NCI-H69 (cell line): ENCODE measurements at regions not wholly inside any gene's neighbourhood (a gene's known extent, or its start where the extent isn't known, plus 50 kb on each side); places are given as distances from the start of the nearest gene placed in this dataset.
"Not testable (repeated sequence)": the region's sequence is repeated elsewhere in the genome, so short reads cannot be mapped to it uniquely, and the experiment has no call there.

Source experiments
- DNase-seq: peaks from one replicate; lab custom pipeline; 2025; lab: John Stamatoyannopoulos, UW

DNA sequence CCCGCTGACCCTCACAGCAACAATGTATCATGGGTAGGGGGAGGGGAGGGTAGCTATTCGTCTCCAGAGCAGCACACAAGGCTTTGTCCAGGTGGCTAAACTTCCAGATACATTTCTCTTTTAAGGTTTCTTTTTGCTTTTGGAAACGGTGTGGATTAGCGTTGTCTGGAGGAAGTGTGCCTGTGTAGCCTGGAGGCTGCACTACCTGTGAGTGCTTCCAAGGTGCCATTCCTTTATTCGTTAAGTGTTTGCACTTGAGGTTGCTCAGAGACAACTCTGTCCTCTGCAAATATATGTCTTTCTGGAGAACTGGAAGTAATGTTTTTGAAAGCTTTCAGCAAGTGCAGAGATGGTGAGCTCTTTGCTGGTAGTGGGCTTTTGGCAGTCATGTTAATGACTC is 53.1 kb downstream of the HSFY1 start:
- not testable (repeated sequence) for DNase-seq

DNA sequence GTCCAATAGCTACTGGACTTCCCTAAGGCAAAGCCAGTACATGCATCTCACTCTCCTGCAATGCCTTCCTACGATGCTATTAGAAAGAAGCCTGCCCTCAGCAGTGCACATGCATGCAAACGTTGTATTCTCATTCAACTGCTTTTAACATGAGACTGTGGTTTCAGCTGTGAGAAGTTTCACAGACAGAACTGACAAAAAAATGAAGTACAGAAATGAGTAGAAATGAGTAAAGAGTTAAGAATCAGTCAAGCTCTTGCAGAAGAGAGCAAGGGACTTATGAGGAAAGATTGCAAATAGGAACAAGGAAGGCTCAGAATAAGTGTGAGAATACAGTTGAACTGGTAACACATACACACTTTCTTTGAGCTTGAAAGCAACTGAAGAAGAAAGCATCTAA is 54.8 kb downstream of the HSFY1 start:
- DNase-seq: not testable (repeated sequence)

DNA sequence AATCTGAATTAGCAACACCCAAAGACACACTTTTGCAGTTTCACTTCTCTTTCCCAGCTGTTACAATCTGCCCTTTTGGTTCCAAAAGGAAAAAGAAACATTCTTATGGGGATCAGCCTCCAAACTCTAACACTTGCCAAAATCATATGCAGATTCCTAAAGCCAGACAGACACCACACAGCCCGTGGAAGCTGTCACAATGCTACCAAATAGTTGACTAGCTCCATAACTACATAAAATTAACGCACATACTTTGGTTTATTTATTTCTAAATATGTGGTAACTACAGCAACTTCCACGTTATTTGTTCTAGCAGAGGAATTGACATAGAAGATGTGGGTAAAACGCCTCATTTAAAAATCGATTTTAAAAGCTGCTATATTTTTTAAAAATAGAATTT is 59.7 kb downstream of the HSFY1 start:
- not testable (repeated sequence) for DNase-seq

DNA sequence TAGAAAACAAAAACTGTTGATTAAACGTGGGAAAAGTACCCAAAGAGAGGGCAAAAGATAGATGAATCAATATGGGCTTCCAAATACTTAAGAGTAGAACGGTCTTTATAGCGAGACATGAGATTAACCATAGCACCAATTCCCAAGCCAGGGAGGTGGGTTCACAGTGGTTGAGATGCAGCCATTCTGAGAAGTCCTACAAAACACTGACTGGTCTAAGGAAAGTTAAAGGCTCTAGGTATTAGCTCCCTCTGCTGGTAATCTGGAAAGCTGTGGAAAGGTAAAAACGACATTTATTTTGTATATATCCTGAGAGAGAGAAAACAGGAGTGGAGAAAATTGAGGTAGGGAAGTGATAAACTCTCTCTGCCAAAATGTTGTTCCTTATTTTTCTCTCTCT is 61.7 kb downstream of the HSFY1 start:
- DNase-seq: not testable (repeated sequence)

DNA sequence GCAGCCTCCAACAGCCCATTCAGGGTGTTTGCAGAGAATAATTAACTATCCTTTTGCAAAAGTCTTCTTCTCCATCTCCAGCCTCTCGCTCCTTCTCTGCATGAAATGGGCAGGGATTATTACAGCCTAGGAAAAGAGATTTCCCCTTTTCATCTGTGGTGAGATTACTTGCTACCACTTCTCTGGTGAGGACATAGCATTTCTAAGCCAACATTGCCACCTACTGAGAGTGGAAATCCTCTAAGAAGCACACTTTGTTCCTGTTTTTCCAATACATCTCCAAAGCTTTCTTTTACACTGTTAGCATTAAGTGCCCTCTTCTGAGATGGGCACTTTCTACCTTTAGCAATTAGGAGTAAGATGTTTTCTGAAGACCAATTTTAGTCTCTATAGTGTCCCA is 69.3 kb downstream of the HSFY1 start:
- not testable (repeated sequence) for DNase-seq

DNA sequence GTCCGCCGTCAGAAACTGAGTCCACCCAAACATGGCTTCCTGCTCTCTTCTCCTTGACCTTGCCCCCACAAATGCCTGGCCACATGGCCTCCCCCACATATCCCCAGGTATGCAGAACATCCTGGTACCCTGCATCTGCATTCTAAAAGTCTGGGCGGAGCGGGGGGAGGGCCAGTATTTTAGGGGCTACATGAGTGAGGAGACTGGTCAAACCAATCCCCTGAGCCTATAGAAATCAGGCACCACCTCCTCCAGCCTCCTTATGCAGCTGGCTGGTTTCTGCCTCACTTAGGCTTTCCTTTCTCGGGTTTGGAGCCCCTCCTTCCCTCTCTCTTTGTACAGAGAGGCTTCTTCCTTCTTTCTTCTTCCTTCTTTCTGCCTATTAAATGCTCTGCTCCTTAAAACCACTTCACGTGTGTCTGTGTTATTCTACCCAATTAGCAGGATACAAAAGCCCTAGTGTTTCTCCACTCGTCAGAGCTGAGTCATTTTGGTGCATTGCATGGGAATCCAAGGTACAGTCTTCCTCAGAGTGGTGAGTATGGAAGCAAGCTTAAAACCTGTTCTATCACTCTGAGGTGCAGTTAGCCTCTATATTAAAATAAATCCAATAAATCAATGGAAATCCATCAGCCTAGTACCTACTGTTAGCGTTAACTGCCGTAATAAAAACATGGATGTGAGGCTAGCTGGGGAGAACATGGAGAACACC is 83.4 kb downstream of the HSFY1 start:
- DNase-seq: not testable (repeated sequence)

DNA sequence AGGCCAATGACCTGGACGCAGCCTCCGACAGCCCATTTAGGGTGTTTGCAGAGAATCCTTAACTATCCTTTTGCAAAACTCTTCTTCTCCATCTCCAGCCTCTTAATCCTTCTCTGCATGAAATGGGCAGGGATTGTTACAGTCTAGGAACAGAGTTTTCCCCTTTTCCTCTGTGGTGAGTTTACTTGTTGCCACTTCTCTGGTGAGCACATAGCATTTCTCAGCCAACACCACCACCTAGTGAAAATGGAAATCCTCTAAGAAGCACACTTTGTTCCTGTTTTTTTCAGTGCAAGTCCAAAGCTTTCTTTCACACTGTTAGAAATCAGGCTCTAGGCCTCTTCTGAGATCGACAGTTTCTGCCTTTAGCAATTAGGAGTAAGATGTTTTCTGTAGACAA is 84.1 kb downstream of the HSFY1 start:
- DNase-seq: not testable (repeated sequence)

DNA sequence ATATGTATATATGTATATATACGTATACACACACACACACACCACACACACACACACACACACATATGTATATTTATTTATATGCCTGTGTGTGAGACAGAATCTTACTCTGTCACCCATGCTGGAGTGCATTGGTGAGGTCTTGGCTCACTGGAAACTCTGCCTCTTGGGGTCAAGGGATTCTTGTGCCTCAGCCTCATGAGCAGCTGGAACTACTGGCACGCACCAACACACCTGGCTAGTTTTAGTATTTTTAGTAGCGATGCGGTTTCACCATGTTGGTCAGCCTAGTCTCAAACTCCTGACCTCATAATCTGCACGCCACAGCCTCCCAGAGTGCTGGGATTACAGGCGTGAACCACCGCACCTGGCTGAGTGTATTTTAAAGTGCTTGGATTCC is 85.1 kb downstream of the HSFY1 start:
- not testable (repeated sequence) for DNase-seq

DNA sequence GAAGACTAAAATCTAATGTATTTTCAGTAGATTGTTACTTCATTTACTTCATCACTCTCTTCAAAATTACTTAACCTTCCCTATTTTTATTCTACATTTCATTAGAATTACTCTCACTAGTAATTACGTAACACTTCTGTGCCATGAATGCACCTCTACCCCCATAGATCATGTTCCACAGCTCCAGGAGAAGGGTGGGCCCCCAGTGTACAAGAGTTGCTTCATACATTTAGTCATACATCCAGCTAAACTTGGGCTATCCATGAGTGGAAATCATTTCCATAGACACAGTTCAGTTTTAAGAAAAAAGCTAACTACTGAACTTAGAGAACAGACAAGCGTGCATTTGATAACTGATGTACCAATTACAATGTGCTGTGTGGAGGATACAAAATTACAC is 104.2 kb downstream of the HSFY1 start:
- DNase-seq: no peak

DNA sequence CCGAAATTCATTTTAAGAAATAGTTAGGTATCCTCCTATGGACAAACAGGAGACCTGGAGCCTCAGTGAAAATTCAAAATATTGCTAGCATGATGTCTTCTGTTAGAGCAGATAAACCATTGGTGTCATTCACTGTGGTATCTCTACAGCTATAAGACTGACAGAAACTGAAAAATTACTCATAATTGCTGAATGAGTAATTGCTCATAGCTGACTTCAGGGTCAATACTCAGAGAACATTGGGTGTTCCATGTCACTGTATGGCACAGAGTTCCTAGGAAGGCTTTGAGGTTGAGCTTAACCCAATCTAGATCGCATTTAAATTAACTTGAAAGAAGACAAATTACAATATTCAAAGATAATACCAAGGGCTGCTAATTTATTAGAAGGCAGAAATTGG is 109.0 kb downstream of the HSFY2 start:
- DNase-seq: no peak

DNA sequence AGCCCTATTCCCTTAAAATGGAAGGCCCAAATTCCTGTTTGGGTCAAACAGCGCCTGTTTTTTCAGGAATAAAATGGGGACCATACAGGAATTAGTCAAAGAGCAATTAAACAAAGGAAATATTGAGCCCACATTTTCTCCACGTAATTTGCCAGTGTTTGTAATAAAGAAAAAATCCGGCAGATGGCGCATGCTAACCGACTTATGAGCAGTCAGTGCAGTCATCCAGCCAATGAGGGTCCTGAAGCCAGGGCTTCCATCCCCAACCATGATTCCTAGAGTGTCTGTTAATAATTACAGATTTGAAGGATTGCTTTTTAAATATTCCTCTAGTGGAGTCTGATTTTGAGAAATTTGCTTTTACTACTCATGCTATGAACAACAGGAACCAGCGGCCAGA is 103.7 kb downstream of the HSFY2 start:
- peak; percentile 23 for DNase-seq

DNA sequence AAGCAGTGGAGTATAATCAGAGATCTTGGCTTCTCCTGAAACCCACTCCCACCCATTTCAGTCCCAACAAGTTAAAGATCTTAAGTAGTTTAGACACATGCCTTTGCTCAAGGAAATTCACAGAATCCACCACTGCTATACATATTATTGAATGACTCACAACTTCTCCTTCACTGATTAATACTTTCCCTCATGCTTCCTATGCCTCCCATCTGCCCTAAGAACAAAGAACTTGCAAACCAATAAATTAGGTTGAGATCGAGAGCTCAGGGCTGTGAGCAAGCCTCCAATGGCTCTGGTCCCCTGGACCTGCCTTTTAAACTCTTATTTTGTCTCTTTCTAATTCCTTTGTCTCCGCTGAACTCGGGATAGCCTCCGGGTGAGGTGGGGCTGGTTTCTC is 101.6 kb downstream of the HSFY2 start:
- DNase-seq: no peak

DNA sequence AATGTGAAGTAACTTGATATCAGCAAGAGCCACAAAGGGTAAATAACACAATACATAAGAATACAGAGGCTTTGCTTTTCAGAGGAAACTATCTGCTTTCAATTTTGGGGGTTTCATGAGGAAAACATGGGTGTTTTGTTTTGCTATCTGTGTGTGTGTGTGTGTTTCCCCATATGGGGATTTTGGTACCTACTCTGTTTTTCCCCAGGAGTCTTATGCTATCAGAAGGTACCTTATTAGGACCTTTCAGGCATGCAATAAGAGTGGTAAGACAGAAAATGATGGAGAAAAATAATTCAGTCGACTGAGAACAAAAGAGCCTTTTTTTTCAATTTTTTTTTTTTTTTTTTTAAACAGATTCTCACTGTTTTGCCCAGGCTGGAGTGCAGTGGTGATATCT is 87.5 kb downstream of the HSFY2 start:
- DNase-seq: not testable (repeated sequence)

DNA sequence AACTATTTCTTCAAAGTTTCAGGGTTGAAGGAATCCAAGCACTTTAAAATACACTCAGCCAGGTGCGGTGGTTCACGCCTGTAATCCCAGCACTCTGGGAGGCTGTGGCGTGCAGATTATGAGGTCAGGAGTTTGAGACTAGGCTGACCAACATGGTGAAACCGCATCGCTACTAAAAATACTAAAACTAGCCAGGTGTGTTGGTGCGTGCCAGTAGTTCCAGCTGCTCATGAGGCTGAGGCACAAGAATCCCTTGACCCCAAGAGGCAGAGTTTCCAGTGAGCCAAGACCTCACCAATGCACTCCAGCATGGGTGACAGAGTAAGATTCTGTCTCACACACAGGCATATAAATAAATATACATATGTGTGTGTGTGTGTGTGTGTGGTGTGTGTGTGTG is 85.2 kb downstream of the HSFY2 start:
- not testable (repeated sequence) for DNase-seq

DNA sequence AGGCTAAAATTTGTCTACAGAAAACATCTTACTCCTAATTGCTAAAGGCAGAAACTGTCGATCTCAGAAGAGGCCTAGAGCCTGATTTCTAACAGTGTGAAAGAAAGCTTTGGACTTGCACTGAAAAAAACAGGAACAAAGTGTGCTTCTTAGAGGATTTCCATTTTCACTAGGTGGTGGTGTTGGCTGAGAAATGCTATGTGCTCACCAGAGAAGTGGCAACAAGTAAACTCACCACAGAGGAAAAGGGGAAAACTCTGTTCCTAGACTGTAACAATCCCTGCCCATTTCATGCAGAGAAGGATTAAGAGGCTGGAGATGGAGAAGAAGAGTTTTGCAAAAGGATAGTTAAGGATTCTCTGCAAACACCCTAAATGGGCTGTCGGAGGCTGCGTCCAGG is 84.1 kb downstream of the HSFY2 start:
- not testable (repeated sequence) for DNase-seq

DNA sequence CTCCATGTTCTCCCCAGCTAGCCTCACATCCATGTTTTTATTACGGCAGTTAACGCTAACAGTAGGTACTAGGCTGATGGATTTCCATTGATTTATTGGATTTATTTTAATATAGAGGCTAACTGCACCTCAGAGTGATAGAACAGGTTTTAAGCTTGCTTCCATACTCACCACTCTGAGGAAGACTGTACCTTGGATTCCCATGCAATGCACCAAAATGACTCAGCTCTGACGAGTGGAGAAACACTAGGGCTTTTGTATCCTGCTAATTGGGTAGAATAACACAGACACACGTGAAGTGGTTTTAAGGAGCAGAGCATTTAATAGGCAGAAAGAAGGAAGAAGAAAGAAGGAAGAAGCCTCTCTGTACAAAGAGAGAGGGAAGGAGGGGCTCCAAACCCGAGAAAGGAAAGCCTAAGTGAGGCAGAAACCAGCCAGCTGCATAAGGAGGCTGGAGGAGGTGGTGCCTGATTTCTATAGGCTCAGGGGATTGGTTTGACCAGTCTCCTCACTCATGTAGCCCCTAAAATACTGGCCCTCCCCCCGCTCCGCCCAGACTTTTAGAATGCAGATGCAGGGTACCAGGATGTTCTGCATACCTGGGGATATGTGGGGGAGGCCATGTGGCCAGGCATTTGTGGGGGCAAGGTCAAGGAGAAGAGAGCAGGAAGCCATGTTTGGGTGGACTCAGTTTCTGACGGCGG is 83.5 kb downstream of the HSFY2 start:
- not testable (repeated sequence) for DNase-seq

DNA sequence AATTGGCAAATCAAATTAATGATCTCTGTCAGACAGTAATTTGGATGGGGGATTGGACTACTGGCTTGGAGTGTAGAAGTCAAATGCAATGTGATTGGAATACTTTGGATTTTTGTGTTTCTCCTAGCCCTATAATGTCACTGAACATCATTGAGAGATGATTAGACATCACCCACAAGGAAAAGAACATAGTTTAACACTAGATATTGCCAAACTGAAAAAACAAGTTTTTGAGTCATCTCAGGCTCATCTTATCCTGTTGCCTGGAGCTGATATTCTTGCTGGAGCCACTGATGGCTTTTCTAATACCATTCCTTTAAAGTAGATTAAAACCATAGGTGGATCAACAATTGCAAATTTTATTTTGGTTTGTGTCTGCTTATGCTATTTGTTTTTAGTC is 76.7 kb downstream of the HSFY2 start:
- DNase-seq: not testable (repeated sequence)

DNA sequence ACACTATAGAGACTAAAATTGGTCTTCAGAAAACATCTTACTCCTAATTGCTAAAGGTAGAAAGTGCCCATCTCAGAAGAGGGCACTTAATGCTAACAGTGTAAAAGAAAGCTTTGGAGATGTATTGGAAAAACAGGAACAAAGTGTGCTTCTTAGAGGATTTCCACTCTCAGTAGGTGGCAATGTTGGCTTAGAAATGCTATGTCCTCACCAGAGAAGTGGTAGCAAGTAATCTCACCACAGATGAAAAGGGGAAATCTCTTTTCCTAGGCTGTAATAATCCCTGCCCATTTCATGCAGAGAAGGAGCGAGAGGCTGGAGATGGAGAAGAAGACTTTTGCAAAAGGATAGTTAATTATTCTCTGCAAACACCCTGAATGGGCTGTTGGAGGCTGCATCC is 69.3 kb downstream of the HSFY2 start:
- not testable (repeated sequence) for DNase-seq

DNA sequence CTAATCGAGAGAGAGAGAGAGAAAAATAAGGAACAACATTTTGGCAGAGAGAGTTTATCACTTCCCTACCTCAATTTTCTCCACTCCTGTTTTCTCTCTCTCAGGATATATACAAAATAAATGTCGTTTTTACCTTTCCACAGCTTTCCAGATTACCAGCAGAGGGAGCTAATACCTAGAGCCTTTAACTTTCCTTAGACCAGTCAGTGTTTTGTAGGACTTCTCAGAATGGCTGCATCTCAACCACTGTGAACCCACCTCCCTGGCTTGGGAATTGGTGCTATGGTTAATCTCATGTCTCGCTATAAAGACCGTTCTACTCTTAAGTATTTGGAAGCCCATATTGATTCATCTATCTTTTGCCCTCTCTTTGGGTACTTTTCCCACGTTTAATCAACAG is 61.8 kb downstream of the HSFY2 start:
- DNase-seq: not testable (repeated sequence)

DNA sequence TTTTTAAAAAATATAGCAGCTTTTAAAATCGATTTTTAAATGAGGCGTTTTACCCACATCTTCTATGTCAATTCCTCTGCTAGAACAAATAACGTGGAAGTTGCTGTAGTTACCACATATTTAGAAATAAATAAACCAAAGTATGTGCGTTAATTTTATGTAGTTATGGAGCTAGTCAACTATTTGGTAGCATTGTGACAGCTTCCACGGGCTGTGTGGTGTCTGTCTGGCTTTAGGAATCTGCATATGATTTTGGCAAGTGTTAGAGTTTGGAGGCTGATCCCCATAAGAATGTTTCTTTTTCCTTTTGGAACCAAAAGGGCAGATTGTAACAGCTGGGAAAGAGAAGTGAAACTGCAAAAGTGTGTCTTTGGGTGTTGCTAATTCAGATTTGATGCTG is 59.8 kb downstream of the HSFY2 start:
- DNase-seq: not testable (repeated sequence)

DNA sequence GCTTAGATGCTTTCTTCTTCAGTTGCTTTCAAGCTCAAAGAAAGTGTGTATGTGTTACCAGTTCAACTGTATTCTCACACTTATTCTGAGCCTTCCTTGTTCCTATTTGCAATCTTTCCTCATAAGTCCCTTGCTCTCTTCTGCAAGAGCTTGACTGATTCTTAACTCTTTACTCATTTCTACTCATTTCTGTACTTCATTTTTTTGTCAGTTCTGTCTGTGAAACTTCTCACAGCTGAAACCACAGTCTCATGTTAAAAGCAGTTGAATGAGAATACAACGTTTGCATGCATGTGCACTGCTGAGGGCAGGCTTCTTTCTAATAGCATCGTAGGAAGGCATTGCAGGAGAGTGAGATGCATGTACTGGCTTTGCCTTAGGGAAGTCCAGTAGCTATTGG is 54.8 kb downstream of the HSFY2 start:
- not testable (repeated sequence) for DNase-seq

DNA sequence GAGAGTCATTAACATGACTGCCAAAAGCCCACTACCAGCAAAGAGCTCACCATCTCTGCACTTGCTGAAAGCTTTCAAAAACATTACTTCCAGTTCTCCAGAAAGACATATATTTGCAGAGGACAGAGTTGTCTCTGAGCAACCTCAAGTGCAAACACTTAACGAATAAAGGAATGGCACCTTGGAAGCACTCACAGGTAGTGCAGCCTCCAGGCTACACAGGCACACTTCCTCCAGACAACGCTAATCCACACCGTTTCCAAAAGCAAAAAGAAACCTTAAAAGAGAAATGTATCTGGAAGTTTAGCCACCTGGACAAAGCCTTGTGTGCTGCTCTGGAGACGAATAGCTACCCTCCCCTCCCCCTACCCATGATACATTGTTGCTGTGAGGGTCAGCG is 53.1 kb downstream of the HSFY2 start:
- not testable (repeated sequence) for DNase-seq
